ENCODE measurements at regions not wholly inside any gene's neighbourhood (a gene's known extent, or its start where the extent isn't known, plus 50 kb on each side); places are given as distances from the start of the nearest gene placed in this dataset.
A peak's percentile ranks its signal among the peaks of the same experiment; 100 is the strongest.

- no peak overlapping the region for H3K4me3 ChIP-seq (ENCODE audit: low read depth, low read length)
- TF ChIP-seq CTCF (IDR thresholded peaks at IDR 0.05; ENCODE audit: insufficient read depth, low read depth, low read length): no peak
- no peak for DNase-seq (ENCODE audit: low read depth)
Observed at GRCh38 chr7:106515321-106515720, 145.6 kb downstream of the CCDC71L start.

- DNase-seq (ENCODE audit: low read depth): peak; percentile 43
- H3K4me3 ChIP-seq (ENCODE audit: low read depth, low read length): no peak overlapping the region
- TF ChIP-seq CTCF (IDR thresholded peaks at IDR 0.05; ENCODE audit: insufficient read depth, low read depth, low read length): no peak
Observed at GRCh38 chr7:106514881-106515280, 146.1 kb downstream of the CCDC71L start.

- TF ChIP-seq CTCF (IDR thresholded peaks at IDR 0.05; ENCODE audit: insufficient read depth, low read depth, low read length): no peak
- no peak for DNase-seq (ENCODE audit: low read depth)
- H3K4me3 ChIP-seq (ENCODE audit: low read depth, low read length): no peak overlapping the region
Observed at GRCh38 chr7:106512217-106512616, 148.7 kb downstream of the CCDC71L start.

GRCh38 chr7:106504645-106505044, 156.3 kb downstream of the CCDC71L start:
- no peak for TF ChIP-seq CTCF (IDR thresholded peaks at IDR 0.05; ENCODE audit: insufficient read depth, low read depth, low read length)
- DNase-seq (ENCODE audit: low read depth): no peak
- H3K4me3 ChIP-seq (ENCODE audit: low read depth, low read length): no peak overlapping the region

- DNase-seq (ENCODE audit: low read depth): no peak
- no peak for TF ChIP-seq CTCF (IDR thresholded peaks at IDR 0.05; ENCODE audit: insufficient read depth, low read depth, low read length)
- no peak overlapping the region for H3K4me3 ChIP-seq (ENCODE audit: low read depth, low read length)
Observed at GRCh38 chr7:106504207-106504606, 156.8 kb downstream of the CCDC71L start.

GRCh38 chr7:106503626-106504025, 157.3 kb downstream of the CCDC71L start:
- no peak for DNase-seq (ENCODE audit: low read depth)
- no peak overlapping the region for H3K4me3 ChIP-seq (ENCODE audit: low read depth, low read length)
- TF ChIP-seq CTCF (IDR thresholded peaks at IDR 0.05; ENCODE audit: insufficient read depth, low read depth, low read length): no peak

Measured in fibroblast of villous mesenchyme (primary cell).